ENCODE measurements at regions not wholly inside any gene's neighbourhood (a gene's known extent, or its start where the extent isn't known, plus 50 kb on each side); places are given as distances from the start of the nearest gene placed in this dataset.
"Not testable (repeated sequence)": the region's sequence is repeated elsewhere in the genome, so short reads cannot be mapped to it uniquely, and the experiment has no call there.

GRCh38 chr4:117691572-117692351, 342.5 kb upstream of the NDST3 start:
- no peak for DNase-seq (ENCODE audit: insufficient read length, low spot score)
- no peak for TF ChIP-seq POLR2A (IDR thresholded peaks at IDR 0.05; ENCODE audit: low read depth, low read length)
- FAIRE-seq: no peak

- TF ChIP-seq POLR2A (IDR thresholded peaks at IDR 0.05; ENCODE audit: low read depth, low read length): no peak
- FAIRE-seq (no peak), DNase-seq (ENCODE audit: insufficient read length, low spot score) (no peak)
Observed at GRCh38 chr4:117692538-117692937, 341.7 kb upstream of the NDST3 start.

- DNase-seq (ENCODE audit: insufficient read length, low spot score) (no peak), FAIRE-seq (no peak)
- no peak for TF ChIP-seq POLR2A (IDR thresholded peaks at IDR 0.05; ENCODE audit: low read depth, low read length)
Observed at GRCh38 chr4:117699595-117699994, 334.7 kb upstream of the NDST3 start.

DNA sequence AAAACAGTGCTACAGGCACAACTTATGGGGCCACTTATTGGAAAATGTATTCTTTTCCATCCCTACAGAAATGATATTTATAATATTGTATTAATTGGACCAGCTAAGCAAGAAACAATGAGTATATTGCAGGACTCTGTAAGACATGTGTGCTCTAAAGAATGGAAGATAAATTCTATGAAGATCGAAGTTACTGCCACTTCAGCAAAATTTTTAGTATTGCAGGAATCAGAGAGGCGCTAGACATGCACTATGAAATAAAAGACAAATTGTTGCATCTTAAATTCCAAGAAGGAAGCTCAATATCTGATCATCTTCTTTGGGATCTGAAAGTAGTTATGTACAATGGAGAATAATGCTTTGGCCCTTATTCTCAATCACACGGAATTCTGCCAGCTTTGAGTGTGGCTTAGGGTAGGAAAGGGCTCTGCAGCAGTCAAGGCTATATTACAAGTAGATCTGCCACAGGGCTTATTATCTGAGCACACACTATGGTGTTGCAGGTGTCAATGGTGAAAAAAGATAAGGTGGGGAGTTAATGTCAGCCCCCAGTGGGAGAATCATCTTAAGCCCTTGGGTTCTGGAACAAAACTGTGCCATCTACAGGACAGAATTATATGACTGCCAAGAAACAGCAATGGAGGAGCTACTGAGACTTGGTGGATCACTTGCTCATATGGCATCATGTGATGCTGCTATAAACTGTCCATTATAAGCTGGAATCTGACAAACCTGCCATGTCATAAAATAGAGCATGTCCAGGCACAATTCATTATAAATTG, 334.0 kb upstream of the NDST3 start:
- no peak for FAIRE-seq
- no peak for TF ChIP-seq POLR2A (IDR thresholded peaks at IDR 0.05; ENCODE audit: low read depth, low read length)
- DNase-seq (ENCODE audit: insufficient read length, low spot score): no peak

GRCh38 chr4:117702353-117702752, 331.9 kb upstream of the NDST3 start:
- DNase-seq (ENCODE audit: insufficient read length, low spot score): no peak
- FAIRE-seq: no peak
- no peak for TF ChIP-seq POLR2A (IDR thresholded peaks at IDR 0.05; ENCODE audit: low read depth, low read length)

GRCh38 chr4:117704721-117705120, 329.6 kb upstream of the NDST3 start:
- no peak for TF ChIP-seq POLR2A (IDR thresholded peaks at IDR 0.05; ENCODE audit: low read depth, low read length)
- FAIRE-seq (no peak), DNase-seq (ENCODE audit: insufficient read length, low spot score) (no peak)

GRCh38 chr4:117740736-117741135, 293.6 kb upstream of the NDST3 start:
- FAIRE-seq (no peak), DNase-seq (ENCODE audit: insufficient read length, low spot score) (no peak)
- TF ChIP-seq POLR2A (IDR thresholded peaks at IDR 0.05; ENCODE audit: low read depth, low read length): no peak

DNA sequence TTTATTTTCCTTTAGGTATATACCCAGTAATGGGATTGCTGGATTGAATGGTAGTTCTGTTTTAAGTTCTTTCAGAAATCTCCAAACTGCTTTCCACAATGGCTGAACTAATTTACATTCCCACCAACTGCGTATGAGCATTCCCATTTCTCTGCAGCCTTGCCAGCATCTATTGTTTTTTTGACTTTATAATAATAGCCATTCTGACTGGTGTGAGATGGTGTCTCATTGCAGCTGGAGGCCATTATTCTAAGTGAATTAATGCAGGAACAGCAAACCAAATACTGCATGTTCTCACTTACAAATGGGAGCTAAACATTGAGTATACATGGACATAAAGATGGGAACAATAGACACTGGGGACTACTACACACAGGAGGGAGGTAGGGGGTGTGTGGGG, 288.9 kb upstream of the NDST3 start:
- DNase-seq (ENCODE audit: insufficient read length, low spot score); FAIRE-seq: not testable (repeated sequence)

- DNase-seq (ENCODE audit: insufficient read length, low spot score) (no peak), FAIRE-seq (no peak)
- TF ChIP-seq POLR2A (IDR thresholded peaks at IDR 0.05; ENCODE audit: low read depth, low read length): no peak
Observed at GRCh38 chr4:117755438-117755837, 278.8 kb upstream of the NDST3 start.

GRCh38 chr4:117768610-117769009, 265.7 kb upstream of the NDST3 start:
- TF ChIP-seq POLR2A (IDR thresholded peaks at IDR 0.05; ENCODE audit: low read depth, low read length): no peak
- DNase-seq (ENCODE audit: insufficient read length, low spot score): no peak
- FAIRE-seq: no peak

GRCh38 chr4:117770269-117771102, 263.8 kb upstream of the NDST3 start:
- DNase-seq (ENCODE audit: insufficient read length, low spot score) (no peak), FAIRE-seq (no peak)
- TF ChIP-seq POLR2A (IDR thresholded peaks at IDR 0.05; ENCODE audit: low read depth, low read length): no peak

DNA sequence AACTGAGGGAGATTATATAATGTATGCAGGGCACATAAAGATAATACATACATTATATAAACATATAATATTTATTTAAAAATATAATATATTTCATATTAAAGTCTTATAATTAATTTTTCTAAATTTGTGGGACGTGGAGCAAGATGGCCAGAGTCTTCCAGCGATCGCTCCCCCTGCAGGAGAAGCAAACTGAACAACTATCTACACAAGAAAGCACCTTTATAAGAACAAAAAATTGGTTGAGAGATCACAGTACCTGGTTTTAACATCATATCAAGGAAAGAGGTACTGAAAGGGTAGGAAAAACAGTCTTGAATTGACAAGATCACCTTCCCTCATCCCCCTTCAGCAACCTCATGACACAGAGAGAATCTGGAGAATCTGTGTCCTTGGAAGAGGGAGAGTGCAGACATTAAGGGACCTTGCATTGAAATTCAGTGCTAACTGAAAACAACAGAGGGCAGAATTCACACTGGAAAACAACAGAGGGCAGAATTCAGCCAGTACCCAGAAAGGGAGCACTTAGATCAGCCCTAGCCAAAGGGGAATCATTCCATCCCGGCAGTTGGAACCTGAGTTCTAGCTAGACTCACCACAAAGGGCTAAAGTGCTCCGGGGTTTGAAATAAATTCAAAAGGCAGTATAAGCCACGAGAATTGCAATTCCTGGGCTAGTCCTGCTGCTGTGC, 262.5 kb upstream of the NDST3 start:
- DNase-seq (ENCODE audit: insufficient read length, low spot score) (no peak), FAIRE-seq (no peak)
- no peak for TF ChIP-seq POLR2A (IDR thresholded peaks at IDR 0.05; ENCODE audit: low read depth, low read length)

GRCh38 chr4:117773064-117773936, 261.0 kb upstream of the NDST3 start:
- no peak for DNase-seq (ENCODE audit: insufficient read length, low spot score)
- FAIRE-seq: no peak

More at GRCh38 chr4:117773064-117773936, 261.0 kb upstream of the NDST3 start:
- no peak for TF ChIP-seq POLR2A (IDR thresholded peaks at IDR 0.05; ENCODE audit: low read depth, low read length)
